ENCODE measurements at regions not wholly inside any gene's neighbourhood (a gene's known extent, or its start where the extent isn't known, plus 50 kb on each side); places are given as distances from the start of the nearest gene placed in this dataset.

DNA sequence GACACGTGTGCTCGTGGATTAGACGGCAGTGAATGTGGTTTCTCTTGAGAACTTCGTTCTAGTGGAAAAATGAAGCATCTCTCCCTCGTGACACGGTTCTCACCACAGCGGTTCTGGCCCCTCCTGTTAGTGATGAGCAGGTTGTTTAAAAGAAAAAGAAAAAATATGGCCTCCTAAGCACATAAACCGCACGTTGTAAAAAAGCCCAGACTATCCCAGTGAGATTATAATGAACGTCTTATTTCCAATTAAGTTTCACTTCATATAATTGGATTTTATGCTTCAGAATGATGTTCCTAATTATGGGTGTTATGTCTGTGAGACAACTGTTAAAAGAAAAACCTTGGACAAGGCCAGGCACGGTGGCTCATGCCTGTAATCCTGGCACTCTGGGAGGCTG is 74.5 kb upstream of the FRMD1 start:
- TF ChIP-seq, protein P1, sequence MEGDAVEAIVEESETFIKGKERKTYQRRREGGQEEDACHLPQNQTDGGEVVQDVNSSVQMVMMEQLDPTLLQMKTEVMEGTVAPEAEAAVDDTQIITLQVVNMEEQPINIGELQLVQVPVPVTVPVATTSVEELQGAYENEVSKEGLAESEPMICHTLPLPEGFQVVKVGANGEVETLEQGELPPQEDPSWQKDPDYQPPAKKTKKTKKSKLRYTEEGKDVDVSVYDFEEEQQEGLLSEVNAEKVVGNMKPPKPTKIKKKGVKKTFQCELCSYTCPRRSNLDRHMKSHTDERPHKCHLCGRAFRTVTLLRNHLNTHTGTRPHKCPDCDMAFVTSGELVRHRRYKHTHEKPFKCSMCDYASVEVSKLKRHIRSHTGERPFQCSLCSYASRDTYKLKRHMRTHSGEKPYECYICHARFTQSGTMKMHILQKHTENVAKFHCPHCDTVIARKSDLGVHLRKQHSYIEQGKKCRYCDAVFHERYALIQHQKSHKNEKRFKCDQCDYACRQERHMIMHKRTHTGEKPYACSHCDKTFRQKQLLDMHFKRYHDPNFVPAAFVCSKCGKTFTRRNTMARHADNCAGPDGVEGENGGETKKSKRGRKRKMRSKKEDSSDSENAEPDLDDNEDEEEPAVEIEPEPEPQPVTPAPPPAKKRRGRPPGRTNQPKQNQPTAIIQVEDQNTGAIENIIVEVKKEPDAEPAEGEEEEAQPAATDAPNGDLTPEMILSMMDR (IDR thresholded peaks at IDR 0.05) = no peak
- no peak for TF ChIP-seq POLR2A (IDR thresholded peaks at IDR 0.05)

Measured in lower leg skin (tissue), 3 donors.